Fibroblast of lung (primary cell): ENCODE measurements at regions not wholly inside any gene's neighbourhood (a gene's known extent, or its start where the extent isn't known, plus 50 kb on each side); places are given as distances from the start of the nearest gene placed in this dataset.
A peak's percentile ranks its signal among the peaks of the same experiment; 100 is the strongest.

ENCODE experiments used
- DNase-seq, 2 donors: peaks; one replicate each; pipeline versions ENCODE4 v3.0.0 to v3.0.0-alpha.2; 2010; ENCODE audit warnings: low read depth in 2 of 2
- H2AFZ ChIP-seq: 2 replicates; pipeline ENCODE4 v1.5.1; 2012; ENCODE audit warnings: low read length, control low read depth, inconsistent platforms
- H3K27ac ChIP-seq: 2 replicates; pipeline ENCODE4 v1.5.1; 2011; ENCODE audit warnings: low read length, control low read depth; ENCODE audit not compliant: insufficient read depth
- H3K27me3 ChIP-seq: 2 replicates; pipeline ENCODE4 v1.5.1; 2011; ENCODE audit warnings: mild to moderate bottlenecking, low read length; ENCODE audit not compliant: control insufficient read depth, insufficient read depth
- H3K36me3 ChIP-seq: 2 replicates; pipeline ENCODE4 v1.5.1; 2011; ENCODE audit warnings: low read length; ENCODE audit not compliant: control insufficient read depth, insufficient read depth
- H3K4me1 ChIP-seq: 2 replicates; pipeline ENCODE4 v1.5.1; 2011; ENCODE audit warnings: low read length; ENCODE audit not compliant: control insufficient read depth, insufficient read depth; ENCODE audit errors: extremely low read depth
- H3K4me2 ChIP-seq: 2 replicates; pipeline ENCODE4 v1.5.1; 2011; ENCODE audit warnings: low read length, control low read depth; ENCODE audit not compliant: insufficient read depth; ENCODE audit errors: extremely low read depth
- H3K4me3 ChIP-seq, 4 experiments: fragments of 200-600 bp in 1 of 4; sonication (generic) in 1 of 4; replicated peaks in 1 of 4; 2 replicates each; pipeline ENCODE4 v1.5.1; 2011 to 2016; ENCODE audit warnings: low read length in 4 of 4, low read depth in 3 of 4, mild to moderate bottlenecking in 3 of 4, control low read depth in 2 of 4, inconsistent platforms in 1 of 4, mixed read lengths in 1 of 4; ENCODE audit not compliant: insufficient read depth in 1 of 4; ENCODE audit errors: control extremely low read depth in 1 of 4
- H3K79me2 ChIP-seq: 2 replicates; pipeline ENCODE4 v1.5.1; 2012; ENCODE audit warnings: mild to moderate bottlenecking, low read length, inconsistent platforms; ENCODE audit not compliant: control insufficient read depth, insufficient read depth
- H3K9ac ChIP-seq: 2 replicates; pipeline ENCODE4 v1.5.1; 2011; ENCODE audit warnings: mild to moderate bottlenecking, low read length, control low read depth; ENCODE audit not compliant: insufficient read depth
- H3K9me3 ChIP-seq: 2 replicates; pipeline ENCODE4 v1.5.1; 2012; ENCODE audit warnings: low read depth, low read length; ENCODE audit not compliant: control insufficient read depth, insufficient read depth
- H4K20me1 ChIP-seq: 2 replicates; pipeline ENCODE4 v1.5.1; 2011; ENCODE audit warnings: low read length; ENCODE audit not compliant: control insufficient read depth, insufficient read depth; ENCODE audit errors: extremely low read depth
- EZH2 ChIP-seq: IDR thresholded peaks from 2 replicates; pipeline ENCODE4 v1.5.1; 2012; ENCODE audit warnings: low read length, control low read depth, mild to moderate bottlenecking; ENCODE audit errors: missing control alignments
- TF ChIP-seq, protein P1 (sequence below), 2 donors: IDR thresholded peaks in 1 of 2; conservative IDR thresholded peaks in 1 of 2; 1 replicate in 1 of 2; 2 replicates in 1 of 2; pipeline ENCODE4 v1.5.1; 2011 to 2012; ENCODE audit warnings: low read length in 2 of 2, control low read depth in 1 of 2, inconsistent platforms in 1 of 2, low read depth in 1 of 2, mild to moderate bottlenecking in 1 of 2

DNA sequence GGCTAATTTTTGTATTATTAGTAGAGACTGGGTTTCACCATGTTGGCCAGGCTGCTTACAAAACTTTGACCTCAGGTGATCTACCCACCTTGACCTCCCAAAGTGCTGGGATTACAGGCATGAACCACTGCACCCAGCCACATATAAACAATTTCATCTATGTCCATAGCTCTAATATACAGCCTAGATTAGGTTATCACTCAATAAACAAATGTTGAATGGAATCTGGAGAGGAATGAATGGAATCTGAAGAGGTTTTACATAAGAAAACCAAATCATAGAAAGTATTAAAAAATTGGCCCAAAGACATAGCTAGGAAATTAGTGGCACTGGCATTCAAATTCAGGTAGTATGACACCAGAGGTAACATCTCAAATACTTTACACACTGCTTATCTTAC lies 1401.4 kb upstream of the TENM4 start:
- no peak for DNase-seq
- Histone ChIP-seq H3K36me3 (no peaks in the 10 kb centered on the region), H3K9me3 (no peaks in the 10 kb centered on the region), H3K27ac (no peak overlapping the region), H3K4me2 (no peak overlapping the region), H2AFZ (no peak overlapping the region), H3K9ac (no peak overlapping the region), H3K79me2 (no peaks in the 10 kb centered on the region), H3K4me3 (no peak overlapping the region), H3K27me3 (no peaks in the 10 kb centered on the region), H3K4me1 (no peaks in the 10 kb centered on the region), H4K20me1 (no peaks in the 10 kb centered on the region)
- TF ChIP-seq EZH2 = no peak
- TF ChIP-seq, protein P1, sequence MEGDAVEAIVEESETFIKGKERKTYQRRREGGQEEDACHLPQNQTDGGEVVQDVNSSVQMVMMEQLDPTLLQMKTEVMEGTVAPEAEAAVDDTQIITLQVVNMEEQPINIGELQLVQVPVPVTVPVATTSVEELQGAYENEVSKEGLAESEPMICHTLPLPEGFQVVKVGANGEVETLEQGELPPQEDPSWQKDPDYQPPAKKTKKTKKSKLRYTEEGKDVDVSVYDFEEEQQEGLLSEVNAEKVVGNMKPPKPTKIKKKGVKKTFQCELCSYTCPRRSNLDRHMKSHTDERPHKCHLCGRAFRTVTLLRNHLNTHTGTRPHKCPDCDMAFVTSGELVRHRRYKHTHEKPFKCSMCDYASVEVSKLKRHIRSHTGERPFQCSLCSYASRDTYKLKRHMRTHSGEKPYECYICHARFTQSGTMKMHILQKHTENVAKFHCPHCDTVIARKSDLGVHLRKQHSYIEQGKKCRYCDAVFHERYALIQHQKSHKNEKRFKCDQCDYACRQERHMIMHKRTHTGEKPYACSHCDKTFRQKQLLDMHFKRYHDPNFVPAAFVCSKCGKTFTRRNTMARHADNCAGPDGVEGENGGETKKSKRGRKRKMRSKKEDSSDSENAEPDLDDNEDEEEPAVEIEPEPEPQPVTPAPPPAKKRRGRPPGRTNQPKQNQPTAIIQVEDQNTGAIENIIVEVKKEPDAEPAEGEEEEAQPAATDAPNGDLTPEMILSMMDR (conservative IDR thresholded peaks at IDR 0.05 in 1 of 2, IDR thresholded peaks at IDR 0.05 in 1 of 2; ENCODE audit: low read depth in 1 of 2, low read length in 2 of 2) = no peak

DNA sequence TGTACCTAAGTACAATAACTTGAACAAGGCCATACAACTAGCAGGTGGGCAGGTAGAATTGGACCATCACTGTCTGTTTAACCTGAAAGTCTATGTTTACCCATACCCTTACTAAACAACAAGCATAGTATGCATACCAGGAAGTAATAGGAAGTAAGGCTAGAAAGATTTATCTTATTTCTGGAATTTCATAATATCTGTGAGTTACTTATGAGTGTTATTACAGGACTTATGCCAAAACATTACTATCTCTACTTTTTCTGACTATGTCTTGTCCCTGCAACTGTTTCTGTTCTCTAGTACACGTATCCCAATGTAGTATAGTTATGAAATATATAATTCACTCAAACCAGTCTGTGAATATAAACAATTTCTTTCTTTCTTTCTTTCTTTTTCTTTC lies 1400.8 kb upstream of the TENM4 start:
- Histone ChIP-seq H3K27me3 (no peaks in the 10 kb centered on the region), H3K9ac (no peak overlapping the region), H2AFZ (no peak overlapping the region), H3K9me3 (no peaks in the 10 kb centered on the region), H3K36me3 (no peaks in the 10 kb centered on the region), H4K20me1 (no peaks in the 10 kb centered on the region), H3K27ac (no peak overlapping the region), H3K4me2 (no peak overlapping the region), H3K79me2 (no peaks in the 10 kb centered on the region), H3K4me1 (no peaks in the 10 kb centered on the region), H3K4me3 (no peak overlapping the region)
- TF ChIP-seq, protein P1 (conservative IDR thresholded peaks at IDR 0.05 in 1 of 2, IDR thresholded peaks at IDR 0.05 in 1 of 2; ENCODE audit: low read depth in 1 of 2, low read length in 2 of 2) = no peak
- TF ChIP-seq EZH2 = no peak
- DNase-seq = peak; percentile 8 to 44

DNA sequence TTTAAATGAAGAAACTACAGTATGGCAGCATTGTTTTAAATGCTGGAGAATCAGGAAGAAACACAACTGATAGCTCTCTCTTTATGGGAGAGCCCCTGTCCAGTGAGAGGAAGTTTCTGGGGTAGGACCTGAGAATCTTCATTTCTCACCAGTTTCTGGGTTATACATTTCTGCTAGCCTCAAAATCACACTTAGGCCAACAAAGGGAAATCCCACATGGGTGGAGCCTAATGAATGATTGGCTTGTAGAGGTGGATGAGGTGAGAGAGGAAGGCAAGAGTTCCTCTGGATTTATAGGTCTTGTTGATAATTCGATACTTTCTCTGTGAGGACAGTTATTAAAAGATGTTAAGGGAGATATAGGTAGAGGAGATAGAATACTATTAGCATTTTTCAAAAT lies 1397.3 kb upstream of the TENM4 start:
- no peaks in the 10 kb centered on the region for H3K79me2 ChIP-seq
- no peaks in the 10 kb centered on the region for H3K4me1 ChIP-seq
- H2AFZ ChIP-seq = no peak overlapping the region
- no peaks in the 10 kb centered on the region for H3K27me3 ChIP-seq
- no peak for TF ChIP-seq EZH2
- TF ChIP-seq, protein P1 (conservative IDR thresholded peaks at IDR 0.05 in 1 of 2, IDR thresholded peaks at IDR 0.05 in 1 of 2; ENCODE audit: low read depth in 1 of 2, low read length in 2 of 2) = no peak
- no peak overlapping the region for H3K4me3 ChIP-seq
- no peak overlapping the region for H3K4me2 ChIP-seq
- no peak overlapping the region for H3K9ac ChIP-seq
- H3K36me3 ChIP-seq = no peaks in the 10 kb centered on the region
- H3K9me3 ChIP-seq = no peaks in the 10 kb centered on the region
- H4K20me1 ChIP-seq = no peaks in the 10 kb centered on the region
- no peak overlapping the region for H3K27ac ChIP-seq
- no peak for DNase-seq
